Hindlimb muscle (tissue), 1 donor: ENCODE measurements at regions not wholly inside any gene's neighbourhood (a gene's known extent, or its start where the extent isn't known, plus 50 kb on each side); places are given as distances from the start of the nearest gene placed in this dataset.
"Not testable (repeated sequence)": the region's sequence is repeated elsewhere in the genome, so short reads cannot be mapped to it uniquely, and the experiment has no call there.

Experiments
- DNase-seq: peaks from one replicate; pipeline ENCODE4 v3.0.0-alpha.2; 2013

GRCh38 chr2:116935097-116935814 is 879.2 kb upstream of the DDX18 start:
- DNase-seq, result no peak

- DNase-seq, result no peak
Measured at GRCh38 chr2:116948258-116948657, 866.2 kb upstream of the DDX18 start.

GRCh38 chr2:116949249-116949648 is 865.2 kb upstream of the DDX18 start:
- DNase-seq, result no peak

GRCh38 chr2:116952254-116952653 is 862.2 kb upstream of the DDX18 start:
- no peak for DNase-seq

- DNase-seq, result no peak
Measured at GRCh38 chr2:116955646-116956045, 858.8 kb upstream of the DDX18 start.

GRCh38 chr2:116975608-116976007 is 838.9 kb upstream of the DDX18 start:
- DNase-seq, result no peak

GRCh38 chr2:116979916-116980764 is 834.4 kb upstream of the DDX18 start:
- no peak for DNase-seq

GRCh38 chr2:116987447-116987846 is 827.0 kb upstream of the DDX18 start:
- no peak for DNase-seq

- DNase-seq, result no peak
Measured at GRCh38 chr2:116988303-116988702, 826.2 kb upstream of the DDX18 start.

GRCh38 chr2:117019357-117019756 is 795.1 kb upstream of the DDX18 start:
- DNase-seq, result no peak

GRCh38 chr2:117027646-117028045 is 786.8 kb upstream of the DDX18 start:
- DNase-seq, result no peak

GRCh38 chr2:117028708-117029107 is 785.8 kb upstream of the DDX18 start:
- DNase-seq, result not testable (repeated sequence)

- no peak for DNase-seq
Measured at GRCh38 chr2:117055499-117056375, 758.8 kb upstream of the DDX18 start.

- DNase-seq, result no peak
Measured at GRCh38 chr2:117056376-117056748, 758.1 kb upstream of the DDX18 start.

- DNase-seq, result no peak
Measured at GRCh38 chr2:117057016-117057415, 757.5 kb upstream of the DDX18 start.

- DNase-seq, result no peak
Measured at GRCh38 chr2:117058366-117058765, 756.1 kb upstream of the DDX18 start.

GRCh38 chr2:117064021-117064420 is 750.5 kb upstream of the DDX18 start:
- DNase-seq, result no peak

GRCh38 chr2:117065912-117066311 is 748.6 kb upstream of the DDX18 start:
- DNase-seq, result no peak

- no peak for DNase-seq
Measured at GRCh38 chr2:117067900-117068299, 746.6 kb upstream of the DDX18 start.

GRCh38 chr2:117068371-117068770 is 746.1 kb upstream of the DDX18 start:
- DNase-seq, result no peak

- DNase-seq, result no peak
Measured at GRCh38 chr2:117071556-117072102, 742.9 kb upstream of the DDX18 start.

GRCh38 chr2:117074756-117075155 is 739.7 kb upstream of the DDX18 start:
- DNase-seq, result no peak

GRCh38 chr2:117085256-117085655 is 729.2 kb upstream of the DDX18 start:
- no peak for DNase-seq
